GM18951 (cell line): ENCODE measurements at regions not wholly inside any gene's neighbourhood (a gene's known extent, or its start where the extent isn't known, plus 50 kb on each side); places are given as distances from the start of the nearest gene placed in this dataset.

Experiments used
- POLR2A ChIP-seq: IDR thresholded peaks from 4 replicates; pipeline ENCODE4 v1.6.1; 2011; ENCODE audit warnings: mild to moderate bottlenecking; ENCODE audit not compliant: insufficient read length, insufficient read depth; ENCODE audit errors: extremely low read depth
- in situ Hi-C: fragments of 300-500 bp; cut with MboI; formaldehyde crosslinking; loops from one replicate; pipeline ENCODE4 v1.12.0; 2022; ENCODE audit warnings: low sequenced_read_pairs, mixed read lengths, inconsistent platforms; ENCODE audit not compliant: unreplicated experiment

- in situ Hi-C loops, result no loop called here
- TF ChIP-seq POLR2A, result no peak
Measured at GRCh38 chr6:14716499-14717146, 529.2 kb upstream of the JARID2 start.

DNA sequence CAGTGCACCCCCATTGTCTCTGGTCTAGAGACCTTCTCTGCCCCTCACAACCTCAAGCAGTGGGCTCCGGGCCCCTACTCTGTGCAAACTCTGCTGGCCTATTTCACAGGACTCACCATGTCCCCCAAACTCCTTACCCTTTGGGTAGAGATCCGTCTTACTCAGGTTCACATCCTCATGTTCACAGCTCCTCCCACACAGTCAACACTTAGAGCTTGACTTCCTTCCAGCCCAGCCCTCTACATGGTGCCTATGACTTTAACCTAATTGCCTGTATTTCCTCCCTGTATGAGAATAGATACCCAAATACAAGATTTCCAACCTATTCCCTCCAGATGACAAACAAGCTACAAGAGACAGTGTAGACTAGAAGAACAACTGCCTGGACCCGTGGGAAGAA is 528.6 kb upstream of the JARID2 start:
- TF ChIP-seq POLR2A, result no peak
- in situ Hi-C loops, result no loop called here

DNA sequence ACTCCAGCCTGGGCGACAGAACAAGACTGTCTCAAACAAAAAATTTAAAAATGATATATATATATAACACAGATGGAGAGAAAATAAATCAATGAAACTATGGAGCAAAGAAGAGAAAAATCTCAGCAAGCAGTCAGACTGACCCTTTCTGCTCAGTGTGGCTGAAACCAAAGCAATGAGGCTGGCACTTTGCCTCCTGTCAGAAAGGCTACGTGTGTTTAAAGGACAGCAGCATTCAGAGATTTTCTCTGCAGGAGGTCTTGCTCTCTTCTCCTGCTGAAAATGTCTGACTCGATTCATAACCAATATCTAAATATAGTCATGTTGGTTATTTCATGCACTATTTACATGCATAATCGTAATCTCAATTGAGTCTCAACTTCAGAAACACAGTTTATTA is 527.0 kb upstream of the JARID2 start:
- in situ Hi-C loops, result no loop called here
- no peak for TF ChIP-seq POLR2A

DNA sequence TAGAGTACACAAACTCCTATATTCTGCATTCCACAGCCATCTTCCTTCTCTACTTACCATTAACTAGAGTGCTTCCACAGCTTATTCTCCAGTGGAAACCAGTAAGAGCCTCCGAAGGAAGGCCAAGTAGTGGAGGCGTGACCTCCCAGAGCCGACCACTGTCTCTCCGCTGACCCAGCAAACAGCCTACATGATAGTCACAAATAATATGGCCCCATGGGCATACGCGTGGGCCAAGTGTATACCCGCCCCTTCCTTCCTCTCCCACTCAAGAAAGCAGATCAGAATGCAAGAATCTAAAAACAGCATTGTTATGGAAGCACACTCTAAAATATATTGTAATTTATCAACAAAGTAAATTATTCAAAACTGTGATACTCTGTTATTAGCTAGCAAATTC is 526.6 kb upstream of the JARID2 start:
- TF ChIP-seq POLR2A, result no peak
- in situ Hi-C loops, result no loop called here

- TF ChIP-seq POLR2A, result no peak
Measured at GRCh38 chr6:14720411-14721102, 525.3 kb upstream of the JARID2 start.

DNA sequence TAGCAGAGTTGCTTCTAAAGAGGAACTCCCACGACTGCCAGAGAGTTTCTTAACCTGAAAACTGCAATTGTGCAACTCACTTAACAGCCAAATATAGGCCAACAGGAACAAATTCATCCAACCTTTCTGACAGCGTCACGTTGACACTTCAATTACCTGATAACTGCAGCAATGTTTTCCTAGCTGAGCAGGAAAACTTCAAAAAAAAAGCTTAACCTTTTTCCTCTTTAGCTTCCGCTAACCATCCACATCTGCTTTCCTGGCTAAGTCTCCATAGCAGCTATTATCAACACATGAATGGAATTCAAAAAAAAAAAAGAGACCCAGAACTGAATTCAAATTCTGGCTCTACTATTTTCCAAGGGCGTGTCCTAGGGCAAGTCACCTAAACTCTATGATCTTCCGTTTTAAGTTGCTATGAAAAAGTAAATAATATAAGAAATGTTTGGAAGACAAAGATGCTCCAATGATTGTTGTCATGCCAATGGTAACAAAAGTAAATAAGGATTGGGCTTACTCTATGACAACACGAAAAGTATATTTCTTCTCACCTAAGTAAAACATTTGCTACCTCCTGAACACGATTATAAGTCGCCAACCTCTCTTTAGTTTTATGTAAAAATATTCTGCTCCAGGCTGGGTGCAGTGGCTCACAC is 524.6 kb upstream of the JARID2 start:
- in situ Hi-C loops, result no loop called here
- TF ChIP-seq POLR2A, result no peak

More at GRCh38 chr6:14720411-14721102, 525.3 kb upstream of the JARID2 start:
- in situ Hi-C loops, result no loop called here

- TF ChIP-seq POLR2A, result no peak
- in situ Hi-C loops, result no loop called here
Measured at GRCh38 chr6:14722001-14722562, 523.8 kb upstream of the JARID2 start.

DNA sequence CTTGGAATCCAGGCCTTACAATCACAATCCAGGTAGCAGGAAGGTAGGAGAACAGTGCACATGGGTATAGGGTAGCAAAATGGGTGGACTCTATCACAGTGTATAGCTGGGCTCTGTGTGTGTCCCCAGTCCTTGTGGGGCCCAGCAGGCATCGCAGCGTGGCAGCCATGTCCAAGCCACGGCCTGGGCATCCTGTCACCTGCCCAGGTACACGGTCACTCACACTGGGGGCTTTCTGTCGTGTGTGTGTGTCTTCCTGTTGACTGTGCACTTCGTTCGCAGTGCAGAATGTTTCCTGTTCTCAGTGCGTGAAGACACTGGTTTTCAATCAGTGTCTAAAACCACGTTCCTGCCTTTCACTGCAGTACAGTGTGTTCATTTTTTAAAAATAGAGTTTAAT is 523.2 kb upstream of the JARID2 start:
- TF ChIP-seq POLR2A, result no peak

DNA sequence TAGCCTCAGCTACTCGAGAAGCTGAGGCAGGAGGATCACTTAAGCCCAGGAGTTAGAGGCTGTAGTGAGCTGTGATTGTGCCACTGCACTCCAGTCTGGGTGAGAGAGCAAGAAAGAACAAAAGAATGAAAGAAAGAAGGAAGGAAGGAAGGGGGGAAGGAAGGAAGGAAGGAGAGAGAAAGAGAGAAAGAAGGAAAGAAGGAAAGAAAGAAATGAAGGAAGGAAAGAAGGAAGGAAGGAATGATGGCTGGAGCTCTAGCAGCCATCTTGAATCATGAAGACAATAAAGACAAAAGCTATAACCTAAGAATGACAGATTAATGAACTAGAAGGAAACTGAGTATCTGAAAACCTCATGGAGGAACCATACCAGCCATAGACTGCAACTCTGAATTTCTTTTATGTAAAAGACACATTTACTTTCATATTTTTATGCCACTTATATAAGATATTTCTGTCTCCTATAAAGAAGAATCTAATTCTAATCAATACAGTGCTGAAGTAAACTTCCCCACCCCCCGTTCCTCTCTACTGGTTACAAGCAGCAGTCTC is 522.3 kb upstream of the JARID2 start:
- in situ Hi-C loops, result no loop called here
- no peak for TF ChIP-seq POLR2A

More for the DNA sequence above, 523.2 kb upstream of the JARID2 start:
- in situ Hi-C loops, result no loop called here

GRCh38 chr6:14724549-14724948 is 521.3 kb upstream of the JARID2 start:
- in situ Hi-C loops, result no loop called here
- TF ChIP-seq POLR2A, result no peak

GRCh38 chr6:14726816-14727493 is 518.9 kb upstream of the JARID2 start:
- no peak for TF ChIP-seq POLR2A
- in situ Hi-C loops, result no loop called here

- TF ChIP-seq POLR2A, result no peak
Measured at GRCh38 chr6:14727494-14728395, 518.1 kb upstream of the JARID2 start.

More at GRCh38 chr6:14727494-14728395, 518.1 kb upstream of the JARID2 start:
- in situ Hi-C loops, result no loop called here
